ENCODE measurements at regions not wholly inside any gene's neighbourhood (a gene's known extent, or its start where the extent isn't known, plus 50 kb on each side); places are given as distances from the start of the nearest gene placed in this dataset.

DNA sequence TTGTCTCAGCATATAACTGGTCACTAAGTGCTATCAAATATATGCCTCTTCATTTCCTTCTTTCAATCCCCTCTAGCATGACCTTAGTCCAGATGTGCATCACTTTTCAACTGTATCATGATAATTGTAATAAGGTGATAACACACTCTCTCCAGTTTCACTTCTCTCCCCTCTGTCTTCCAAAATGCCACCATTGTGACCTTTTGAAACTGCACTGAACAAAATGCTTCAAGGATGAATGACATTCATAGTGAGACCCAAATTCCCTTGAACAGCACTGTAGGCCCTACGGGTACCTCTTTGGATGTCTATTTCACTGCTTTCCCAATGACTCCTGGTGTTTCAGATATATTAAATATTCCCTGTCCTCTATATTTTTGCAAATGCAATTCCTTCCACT, 224.8 kb downstream of the DNAJB9 start:
- no peak for DNase-seq
- Histone ChIP-seq H3K9me2 (replicated peaks; ENCODE audit: insufficient read depth, low read length) (no peaks in the 10 kb centered on the region), H4K20me1 (ENCODE audit: insufficient read depth, low read length) (no peaks in the 10 kb centered on the region), H3K4me1 (ENCODE audit: low read length) (no peaks in the 10 kb centered on the region), H2AFZ (ENCODE audit: low read length) (no peak overlapping the region), H3K4me2 (ENCODE audit: low read depth, low read length) (no peak overlapping the region), H3K9me3 (replicated peaks; ENCODE audit: insufficient read depth, low read length) (no peaks in the 10 kb centered on the region), H3K9ac (ENCODE audit: low read length) (no peak overlapping the region), H3K79me2 (ENCODE audit: low read length) (no peaks in the 10 kb centered on the region), H3K36me3 (replicated peaks; ENCODE audit: insufficient read depth, low read length) (no peaks in the 10 kb centered on the region), H3K27me3 (replicated peaks; ENCODE audit: insufficient read depth, low read length) (no peaks in the 10 kb centered on the region), H3F3A (ENCODE audit: insufficient read depth, low read length) (no peaks in the 10 kb centered on the region), H3K4me3 (ENCODE audit: low read length) (no peak overlapping the region), H3K27ac (ENCODE audit: low read length) (no peak overlapping the region)
- TF ChIP-seq EZH2 (optimal IDR thresholded peaks at IDR 0.05; ENCODE audit: low read depth, low read length), result no peak
- no peak for TF ChIP-seq EZH2phosphoT487 (IDR thresholded peaks at IDR 0.05; ENCODE audit: low read length)
- TF ChIP-seq, protein P1, sequence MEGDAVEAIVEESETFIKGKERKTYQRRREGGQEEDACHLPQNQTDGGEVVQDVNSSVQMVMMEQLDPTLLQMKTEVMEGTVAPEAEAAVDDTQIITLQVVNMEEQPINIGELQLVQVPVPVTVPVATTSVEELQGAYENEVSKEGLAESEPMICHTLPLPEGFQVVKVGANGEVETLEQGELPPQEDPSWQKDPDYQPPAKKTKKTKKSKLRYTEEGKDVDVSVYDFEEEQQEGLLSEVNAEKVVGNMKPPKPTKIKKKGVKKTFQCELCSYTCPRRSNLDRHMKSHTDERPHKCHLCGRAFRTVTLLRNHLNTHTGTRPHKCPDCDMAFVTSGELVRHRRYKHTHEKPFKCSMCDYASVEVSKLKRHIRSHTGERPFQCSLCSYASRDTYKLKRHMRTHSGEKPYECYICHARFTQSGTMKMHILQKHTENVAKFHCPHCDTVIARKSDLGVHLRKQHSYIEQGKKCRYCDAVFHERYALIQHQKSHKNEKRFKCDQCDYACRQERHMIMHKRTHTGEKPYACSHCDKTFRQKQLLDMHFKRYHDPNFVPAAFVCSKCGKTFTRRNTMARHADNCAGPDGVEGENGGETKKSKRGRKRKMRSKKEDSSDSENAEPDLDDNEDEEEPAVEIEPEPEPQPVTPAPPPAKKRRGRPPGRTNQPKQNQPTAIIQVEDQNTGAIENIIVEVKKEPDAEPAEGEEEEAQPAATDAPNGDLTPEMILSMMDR (IDR thresholded peaks at IDR 0.05; ENCODE audit: low read length), result no peak

DNA sequence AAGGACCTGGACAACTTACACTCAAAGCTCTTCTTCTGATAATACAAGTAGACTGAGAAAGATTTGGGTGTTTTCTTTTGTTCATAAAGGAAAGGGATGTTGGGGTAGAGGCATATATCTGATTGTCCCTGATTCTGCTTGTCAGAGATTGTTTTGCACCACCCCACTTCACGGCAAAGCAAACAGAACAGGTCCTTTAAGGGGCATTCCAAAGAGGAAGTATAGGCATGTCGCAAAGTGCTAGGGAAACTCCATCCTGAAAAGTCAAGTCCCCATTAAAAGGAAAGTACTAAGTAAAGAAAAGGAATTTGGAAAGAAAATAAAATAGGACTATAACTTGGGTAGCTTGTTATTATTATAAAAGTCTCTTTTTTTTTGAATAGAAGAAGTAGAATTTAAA, 233.0 kb downstream of the DNAJB9 start:
- no peak for DNase-seq
- Histone ChIP-seq H3K4me2 (ENCODE audit: low read depth, low read length) (no peak overlapping the region), H3K9me2 (replicated peaks; ENCODE audit: insufficient read depth, low read length) (no peaks in the 10 kb centered on the region), H4K20me1 (ENCODE audit: insufficient read depth, low read length) (no peaks in the 10 kb centered on the region), H3K4me1 (ENCODE audit: low read length) (no peaks in the 10 kb centered on the region), H3K9me3 (replicated peaks; ENCODE audit: insufficient read depth, low read length) (no peaks in the 10 kb centered on the region), H3K27ac (ENCODE audit: low read length) (no peak overlapping the region), H3K79me2 (ENCODE audit: low read length) (no peaks in the 10 kb centered on the region), H3F3A (ENCODE audit: insufficient read depth, low read length) (no peaks in the 10 kb centered on the region), H3K27me3 (replicated peaks; ENCODE audit: insufficient read depth, low read length) (no peaks in the 10 kb centered on the region), H3K36me3 (replicated peaks; ENCODE audit: insufficient read depth, low read length) (no peaks in the 10 kb centered on the region), H2AFZ (ENCODE audit: low read length) (no peak overlapping the region), H3K9ac (ENCODE audit: low read length) (no peak overlapping the region), H3K4me3 (ENCODE audit: low read length) (no peak overlapping the region)
- TF ChIP-seq EZH2phosphoT487 (IDR thresholded peaks at IDR 0.05; ENCODE audit: low read length), result no peak
- TF ChIP-seq EZH2 (optimal IDR thresholded peaks at IDR 0.05; ENCODE audit: low read depth, low read length), result no peak

DNA sequence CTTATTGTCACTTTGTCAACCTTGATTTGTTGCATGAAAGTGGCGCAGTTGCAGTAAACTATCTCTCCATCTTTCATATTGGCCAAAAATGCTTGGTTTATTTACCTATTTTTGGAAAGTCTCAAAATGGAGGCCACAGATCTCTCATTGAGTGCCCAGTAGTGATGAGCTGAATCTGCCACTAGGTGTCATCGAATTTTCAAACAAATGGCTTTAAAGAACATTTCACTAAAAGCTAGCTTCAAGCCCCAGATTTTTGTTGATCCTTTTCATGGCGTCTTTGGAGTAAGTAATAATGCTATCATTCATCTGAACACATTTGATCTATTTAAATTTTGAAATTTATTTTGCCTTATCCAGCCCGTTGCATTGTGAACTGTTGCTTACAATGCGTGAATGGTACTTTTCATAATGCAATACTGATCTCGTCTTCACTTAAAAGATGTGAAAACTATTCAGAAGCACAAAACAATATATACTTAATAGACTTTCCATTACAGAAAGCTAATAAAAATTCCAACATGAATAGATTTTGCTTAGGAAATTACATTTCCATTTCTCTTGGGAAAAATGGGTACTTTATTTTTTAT, 236.2 kb downstream of the DNAJB9 start:
- H3K4me2 ChIP-seq (ENCODE audit: low read depth, low read length), result no peak overlapping the region
- H3K79me2 ChIP-seq (ENCODE audit: low read length), result no peaks in the 10 kb centered on the region
- H3K4me3 ChIP-seq (ENCODE audit: low read length), result no peak overlapping the region
- no peak overlapping the region for H2AFZ ChIP-seq (ENCODE audit: low read length)
- TF ChIP-seq EZH2 (optimal IDR thresholded peaks at IDR 0.05; ENCODE audit: low read depth, low read length), result no peak
- TF ChIP-seq, protein P1 (IDR thresholded peaks at IDR 0.05; ENCODE audit: low read length), result peak; percentile 68
- no peak overlapping the region for H3K9ac ChIP-seq (ENCODE audit: low read length)
- no peaks in the 10 kb centered on the region for H3K27me3 ChIP-seq (replicated peaks; ENCODE audit: insufficient read depth, low read length)
- H3K9me2 ChIP-seq (replicated peaks; ENCODE audit: insufficient read depth, low read length), result no peaks in the 10 kb centered on the region
- no peaks in the 10 kb centered on the region for H4K20me1 ChIP-seq (ENCODE audit: insufficient read depth, low read length)
- H3K4me1 ChIP-seq (ENCODE audit: low read length), result no peaks in the 10 kb centered on the region
- no peaks in the 10 kb centered on the region for H3F3A ChIP-seq (ENCODE audit: insufficient read depth, low read length)
- no peak overlapping the region for H3K27ac ChIP-seq (ENCODE audit: low read length)
- H3K36me3 ChIP-seq (replicated peaks; ENCODE audit: insufficient read depth, low read length), result no peaks in the 10 kb centered on the region
- DNase-seq, result peak; percentile 35
- no peaks in the 10 kb centered on the region for H3K9me3 ChIP-seq (replicated peaks; ENCODE audit: insufficient read depth, low read length)

DNA sequence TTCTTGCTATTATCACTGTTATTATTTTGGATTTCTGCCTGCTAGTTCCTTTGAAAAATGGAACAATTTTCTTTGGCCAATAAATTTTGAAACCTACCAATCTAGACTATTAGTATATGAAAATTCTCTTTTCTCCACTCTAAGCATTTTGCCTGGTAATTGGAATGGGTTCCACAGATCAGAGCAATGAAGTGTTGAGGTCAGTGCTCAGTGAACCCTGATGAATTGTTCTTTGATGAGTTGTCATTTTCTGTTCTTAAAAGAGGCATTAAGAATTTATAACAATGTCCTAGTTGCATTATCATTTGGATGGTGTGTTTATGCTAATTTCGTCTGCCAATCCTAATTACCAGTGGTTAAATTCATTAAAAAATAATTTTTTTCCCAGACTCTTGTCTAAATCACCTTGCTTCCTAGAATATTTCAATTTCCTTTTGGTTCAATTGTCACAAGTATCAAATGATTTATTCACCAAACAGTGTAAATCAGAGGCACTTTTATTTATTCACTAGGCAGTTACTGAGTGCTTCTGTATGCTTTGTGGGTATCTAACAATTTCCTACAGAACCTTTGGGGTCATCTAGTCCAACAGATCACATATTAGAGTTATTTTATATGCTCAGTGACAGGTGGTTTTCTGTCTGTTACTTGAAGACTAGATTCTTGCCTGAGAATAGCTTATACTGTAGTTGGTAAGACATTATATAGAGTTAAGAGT, 239.0 kb downstream of the DNAJB9 start:
- Histone ChIP-seq H3K27ac (ENCODE audit: low read length) (no peak overlapping the region), H4K20me1 (ENCODE audit: insufficient read depth, low read length) (no peaks in the 10 kb centered on the region), H3K4me3 (ENCODE audit: low read length) (no peak overlapping the region), H3K4me1 (ENCODE audit: low read length) (no peaks in the 10 kb centered on the region), H3F3A (ENCODE audit: insufficient read depth, low read length) (no peaks in the 10 kb centered on the region), H3K79me2 (ENCODE audit: low read length) (no peaks in the 10 kb centered on the region), H3K4me2 (ENCODE audit: low read depth, low read length) (no peak overlapping the region), H3K9ac (ENCODE audit: low read length) (no peak overlapping the region), H3K9me2 (replicated peaks; ENCODE audit: insufficient read depth, low read length) (no peaks in the 10 kb centered on the region), H3K27me3 (replicated peaks; ENCODE audit: insufficient read depth, low read length) (no peaks in the 10 kb centered on the region), H3K36me3 (replicated peaks; ENCODE audit: insufficient read depth, low read length) (no peaks in the 10 kb centered on the region), H3K9me3 (replicated peaks; ENCODE audit: insufficient read depth, low read length) (no peaks in the 10 kb centered on the region), H2AFZ (ENCODE audit: low read length) (no peak overlapping the region)
- DNase-seq, result no peak
- no peak for TF ChIP-seq EZH2phosphoT487 (IDR thresholded peaks at IDR 0.05; ENCODE audit: low read length)
- TF ChIP-seq EZH2 (optimal IDR thresholded peaks at IDR 0.05; ENCODE audit: low read depth, low read length), result no peak
- TF ChIP-seq, protein P1 (IDR thresholded peaks at IDR 0.05; ENCODE audit: low read length), result no peak

All from MM.1S (cell line).